Vagina (tissue), 2 donors: ENCODE measurements at regions not wholly inside any gene's neighbourhood (a gene's known extent, or its start where the extent isn't known, plus 50 kb on each side); places are given as distances from the start of the nearest gene placed in this dataset.

ENCODE experiments used
- POLR2A ChIP-seq, 2 donors: fragments of 450-650 bp; IDR thresholded peaks; one replicate each; pipeline ENCODE4 v1.6.1; 2017; ENCODE audit warnings: antibody characterized with exemption in 2 of 2, mild to moderate bottlenecking in 2 of 2, moderate library complexity in 2 of 2
- POLR2AphosphoS5 ChIP-seq, 2 donors: sonication (generic); formaldehyde crosslinking; IDR thresholded peaks; one replicate each; pipeline ENCODE4 v1.9.0; 2017; ENCODE audit warnings: antibody characterized with exemption in 2 of 2, mild to moderate bottlenecking in 2 of 2, low read depth in 1 of 2; ENCODE audit not compliant: insufficient read depth in 1 of 2
- TF ChIP-seq, protein P1 (sequence below), 3 experiments: fragments of 450-650 bp in 2 of 3; fragments of 200-600 bp in 1 of 3; sonication (generic) in 1 of 3; IDR thresholded peaks; one replicate each; pipeline ENCODE4 v1.5.1; 2017 to 2019; ENCODE audit warnings: antibody characterized with exemption in 3 of 3, mild to moderate bottlenecking in 2 of 3, moderate library complexity in 2 of 3

DNA sequence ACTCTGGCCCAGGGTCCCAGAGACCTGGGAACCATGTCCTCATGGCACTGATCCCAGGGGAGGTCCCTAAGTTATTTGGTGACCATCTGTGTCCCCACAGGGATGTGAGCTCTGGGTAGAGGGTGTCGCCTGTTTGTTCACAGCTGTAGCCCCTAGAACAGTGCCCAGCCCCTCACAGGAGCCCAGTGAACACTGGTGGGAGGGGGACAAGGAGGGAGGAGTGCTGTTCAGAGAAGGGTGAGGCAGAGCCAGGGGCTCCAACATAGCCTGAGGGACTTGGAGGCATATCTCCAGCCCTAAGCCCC, 450.4 kb downstream of the MATN1 start:
- TF ChIP-seq POLR2A (IDR thresholded peaks at IDR 0.05): no peak
- TF ChIP-seq, protein P1, sequence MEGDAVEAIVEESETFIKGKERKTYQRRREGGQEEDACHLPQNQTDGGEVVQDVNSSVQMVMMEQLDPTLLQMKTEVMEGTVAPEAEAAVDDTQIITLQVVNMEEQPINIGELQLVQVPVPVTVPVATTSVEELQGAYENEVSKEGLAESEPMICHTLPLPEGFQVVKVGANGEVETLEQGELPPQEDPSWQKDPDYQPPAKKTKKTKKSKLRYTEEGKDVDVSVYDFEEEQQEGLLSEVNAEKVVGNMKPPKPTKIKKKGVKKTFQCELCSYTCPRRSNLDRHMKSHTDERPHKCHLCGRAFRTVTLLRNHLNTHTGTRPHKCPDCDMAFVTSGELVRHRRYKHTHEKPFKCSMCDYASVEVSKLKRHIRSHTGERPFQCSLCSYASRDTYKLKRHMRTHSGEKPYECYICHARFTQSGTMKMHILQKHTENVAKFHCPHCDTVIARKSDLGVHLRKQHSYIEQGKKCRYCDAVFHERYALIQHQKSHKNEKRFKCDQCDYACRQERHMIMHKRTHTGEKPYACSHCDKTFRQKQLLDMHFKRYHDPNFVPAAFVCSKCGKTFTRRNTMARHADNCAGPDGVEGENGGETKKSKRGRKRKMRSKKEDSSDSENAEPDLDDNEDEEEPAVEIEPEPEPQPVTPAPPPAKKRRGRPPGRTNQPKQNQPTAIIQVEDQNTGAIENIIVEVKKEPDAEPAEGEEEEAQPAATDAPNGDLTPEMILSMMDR (IDR thresholded peaks at IDR 0.05): no peak
- TF ChIP-seq POLR2AphosphoS5 (IDR thresholded peaks at IDR 0.05; ENCODE audit: insufficient read depth in 1 of 2, low read depth in 1 of 2): no peak
